ENCODE measurements at regions not wholly inside any gene's neighbourhood (a gene's known extent, or its start where the extent isn't known, plus 50 kb on each side); places are given as distances from the start of the nearest gene placed in this dataset.

DNA sequence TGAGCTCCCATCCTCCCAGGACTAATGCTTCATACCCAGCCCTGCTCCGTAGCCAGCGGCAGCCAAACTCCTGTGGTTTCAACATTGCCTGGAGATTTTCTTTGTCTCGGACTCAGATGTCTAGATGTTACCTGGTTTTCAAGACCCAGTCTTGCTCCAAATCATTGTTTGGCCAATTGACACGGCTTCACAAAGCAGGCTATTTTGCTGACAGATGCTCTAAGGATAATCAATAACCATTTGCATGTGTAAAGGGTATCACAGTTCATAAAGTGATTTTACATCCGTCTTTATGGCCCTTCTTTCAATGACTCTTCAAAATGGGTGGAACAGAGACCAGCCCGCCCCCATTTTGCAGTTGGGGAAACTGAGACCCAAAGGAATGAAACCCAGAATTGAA is 153.4 kb downstream of the SALL1 start:
- WGBS, 3 donors: 56 to 66% (median 66%) methylated on average over 6 of the region's 6 CpGs

DNA sequence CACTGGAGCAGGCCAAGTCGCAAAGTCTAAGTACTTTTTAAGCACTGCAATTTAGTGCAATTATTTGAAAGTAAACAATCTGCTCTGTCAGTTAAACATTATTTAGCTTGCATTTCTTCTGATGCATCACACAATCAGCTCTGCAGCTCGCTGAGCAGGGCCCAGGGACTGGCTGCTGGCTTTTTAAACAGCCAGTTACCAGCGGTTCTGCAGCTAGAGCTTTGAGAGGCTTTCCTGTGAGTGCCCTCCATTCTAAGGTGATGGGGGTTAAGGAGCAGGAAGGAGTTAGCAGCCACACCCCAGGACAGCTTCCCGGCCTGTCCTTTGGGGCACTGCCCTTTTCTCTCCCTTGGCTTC is 154.3 kb downstream of the SALL1 start:
- Histone ChIP-seq H3K4me1 (no peaks in the 10 kb centered on the region), H3K4me3 (no peak overlapping the region), H3K27me3 (ENCODE audit: insufficient read depth in 3 of 3, low read length in 2 of 3) (no peaks in the 10 kb centered on the region), H3K27ac (no peak overlapping the region), H3K9me3 (no peaks in the 10 kb centered on the region), H3K36me3 (ENCODE audit: insufficient read depth in 1 of 2, low read depth in 1 of 2) (no peaks in the 10 kb centered on the region)
- intact Hi-C loops (cut with DNase I): no loop called here
- TF ChIP-seq, protein P1, sequence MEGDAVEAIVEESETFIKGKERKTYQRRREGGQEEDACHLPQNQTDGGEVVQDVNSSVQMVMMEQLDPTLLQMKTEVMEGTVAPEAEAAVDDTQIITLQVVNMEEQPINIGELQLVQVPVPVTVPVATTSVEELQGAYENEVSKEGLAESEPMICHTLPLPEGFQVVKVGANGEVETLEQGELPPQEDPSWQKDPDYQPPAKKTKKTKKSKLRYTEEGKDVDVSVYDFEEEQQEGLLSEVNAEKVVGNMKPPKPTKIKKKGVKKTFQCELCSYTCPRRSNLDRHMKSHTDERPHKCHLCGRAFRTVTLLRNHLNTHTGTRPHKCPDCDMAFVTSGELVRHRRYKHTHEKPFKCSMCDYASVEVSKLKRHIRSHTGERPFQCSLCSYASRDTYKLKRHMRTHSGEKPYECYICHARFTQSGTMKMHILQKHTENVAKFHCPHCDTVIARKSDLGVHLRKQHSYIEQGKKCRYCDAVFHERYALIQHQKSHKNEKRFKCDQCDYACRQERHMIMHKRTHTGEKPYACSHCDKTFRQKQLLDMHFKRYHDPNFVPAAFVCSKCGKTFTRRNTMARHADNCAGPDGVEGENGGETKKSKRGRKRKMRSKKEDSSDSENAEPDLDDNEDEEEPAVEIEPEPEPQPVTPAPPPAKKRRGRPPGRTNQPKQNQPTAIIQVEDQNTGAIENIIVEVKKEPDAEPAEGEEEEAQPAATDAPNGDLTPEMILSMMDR (IDR thresholded peaks at IDR 0.05): no peak
- ATAC-seq (no peak), DNase-seq (no peak)
- WGBS, 3 donors: 26 to 35% (median 33%) methylated on average over 4 of the region's 4 CpGs

More for the DNA sequence above, 153.4 kb downstream of the SALL1 start:
- intact Hi-C loops (cut with DNase I): no loop called here
- H3K36me3 ChIP-seq (ENCODE audit: insufficient read depth in 1 of 2, low read depth in 1 of 2): no peaks in the 10 kb centered on the region
- no peaks in the 10 kb centered on the region for H3K4me1 ChIP-seq
- TF ChIP-seq, protein P1 (IDR thresholded peaks at IDR 0.05): no peak
- no peak overlapping the region for H3K27ac ChIP-seq
- no peaks in the 10 kb centered on the region for H3K9me3 ChIP-seq
- H3K27me3 ChIP-seq (ENCODE audit: insufficient read depth in 3 of 3, low read length in 2 of 3): no peaks in the 10 kb centered on the region
- no peak for ATAC-seq
- DNase-seq: no peak
- H3K4me3 ChIP-seq: no peak overlapping the region

DNA sequence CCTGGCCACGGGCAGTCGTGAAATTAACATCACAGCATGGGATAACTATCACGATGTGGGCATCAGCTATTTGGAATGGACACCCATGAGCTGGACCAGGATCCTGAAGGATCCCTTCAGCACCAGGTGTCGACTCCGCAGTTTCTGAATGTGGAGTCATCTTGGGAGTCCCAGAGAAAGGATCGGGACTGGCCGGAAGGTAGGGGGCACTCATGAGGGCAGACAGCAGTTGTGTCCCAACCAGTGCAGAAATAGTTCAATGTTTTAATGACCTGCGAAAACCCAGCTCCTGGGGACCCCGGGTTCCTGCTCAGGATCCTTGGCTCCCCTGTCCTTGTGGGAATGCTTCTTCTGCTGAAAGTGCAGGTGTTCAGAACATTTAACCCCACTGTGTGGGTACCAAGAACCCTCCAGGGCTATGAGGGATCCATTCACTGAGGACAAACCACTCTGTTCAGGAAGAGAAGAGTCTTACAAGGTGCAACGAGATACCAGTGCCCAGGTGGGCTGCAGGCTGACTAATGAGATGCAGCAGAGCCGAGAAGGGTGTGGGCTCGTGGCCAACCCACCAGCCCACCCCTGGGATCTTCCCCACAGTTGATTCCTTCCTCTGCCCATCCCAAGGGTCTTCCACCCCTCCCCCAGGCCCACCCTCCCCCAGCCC is 154.8 kb downstream of the SALL1 start:
- Histone ChIP-seq H3K27ac (no peak overlapping the region), H3K36me3 (ENCODE audit: insufficient read depth in 1 of 2, low read depth in 1 of 2) (no peaks in the 10 kb centered on the region), H3K4me1 (no peaks in the 10 kb centered on the region), H3K27me3 (ENCODE audit: insufficient read depth in 3 of 3, low read length in 2 of 3) (no peaks in the 10 kb centered on the region), H3K9me3 (no peaks in the 10 kb centered on the region), H3K4me3 (no peak overlapping the region)
- TF ChIP-seq, protein P1 (IDR thresholded peaks at IDR 0.05): no peak
- DNase-seq: no peak
- 68 to 76% (median 71%) methylated on average over 12 of the region's 12 CpGs for WGBS, 3 donors
- intact Hi-C loops (cut with DNase I): no loop called here
- ATAC-seq: no peak

DNA sequence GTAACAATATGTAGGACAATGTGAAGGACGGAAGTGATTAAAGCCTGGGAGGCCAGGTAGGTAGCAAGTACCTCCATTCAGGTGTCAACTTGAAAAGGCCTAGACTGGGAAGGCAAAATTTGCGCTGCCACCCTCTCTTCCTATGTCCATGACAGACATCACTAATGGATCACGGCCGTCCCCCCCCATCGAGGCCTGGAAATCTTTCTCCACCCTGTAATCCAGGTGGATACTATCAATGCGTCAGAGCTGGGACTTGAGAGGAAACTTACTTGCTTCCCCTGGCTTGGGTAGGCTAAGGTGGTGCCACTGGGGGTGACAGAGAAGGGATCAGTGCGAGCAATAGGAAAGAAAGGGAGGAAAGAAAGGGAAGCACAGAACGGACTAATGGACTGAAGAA is 156.1 kb downstream of the SALL1 start:
- ATAC-seq: no peak
- H3K4me1 ChIP-seq: no peaks in the 10 kb centered on the region
- TF ChIP-seq, protein P1 (IDR thresholded peaks at IDR 0.05): no peak
- H3K4me3 ChIP-seq: no peak overlapping the region
- DNase-seq: no peak
- peaks cover 0 to 2% (median 0%) of the 10 kb centered on the region in 3 donors for H3K27me3 ChIP-seq (ENCODE audit: insufficient read depth in 3 of 3, low read length in 2 of 3)
- H3K36me3 ChIP-seq (ENCODE audit: insufficient read depth in 1 of 2, low read depth in 1 of 2): no peaks in the 10 kb centered on the region
- no peak overlapping the region for H3K27ac ChIP-seq
- H3K9me3 ChIP-seq: no peaks in the 10 kb centered on the region
- WGBS, 3 donors: 85 to 91% (median 87%) methylated on average over 8 of the region's 8 CpGs
- intact Hi-C loops (cut with DNase I): no loop called here
